ENCODE measurements at regions not wholly inside any gene's neighbourhood (a gene's known extent, or its start where the extent isn't known, plus 50 kb on each side); places are given as distances from the start of the nearest gene placed in this dataset.

DNA sequence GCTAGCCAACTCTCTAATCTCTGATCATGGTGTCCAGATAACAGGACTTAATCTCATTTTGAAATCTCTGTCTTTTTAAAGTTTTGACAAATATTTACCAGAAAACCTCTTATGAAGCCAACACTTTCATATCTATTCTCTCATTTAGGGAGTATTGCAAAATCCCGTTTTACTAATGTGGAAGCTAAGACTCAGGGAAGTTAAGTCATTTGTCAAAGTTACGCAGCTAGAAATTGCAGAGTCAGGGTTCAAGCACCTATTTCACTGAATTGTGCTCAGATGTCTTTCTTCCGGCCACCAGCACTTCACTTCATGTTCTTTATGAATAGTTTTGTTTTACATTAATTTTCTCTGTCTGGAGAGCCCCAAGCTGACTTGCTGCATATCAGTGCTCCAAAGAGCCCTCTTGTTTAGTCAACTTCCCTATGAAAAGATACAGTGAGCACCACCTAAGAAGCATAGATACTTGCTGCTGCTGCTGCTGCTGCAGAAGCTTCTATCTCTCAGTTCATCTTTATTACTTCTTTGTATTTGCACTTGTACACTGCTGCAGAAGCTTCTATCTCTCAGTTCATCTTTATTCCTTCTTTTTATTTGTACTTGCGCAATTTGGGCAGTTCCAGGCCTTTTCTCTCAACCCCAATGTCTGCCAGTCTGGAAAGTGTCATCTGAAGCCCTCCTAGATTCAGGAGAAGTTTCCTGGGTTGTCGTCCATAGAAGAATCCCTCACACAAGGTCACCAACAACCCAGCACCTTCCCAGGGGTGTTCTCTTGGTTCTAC is 329.7 kb downstream of the MAFB start:
- DNase-seq = no peak

DNA sequence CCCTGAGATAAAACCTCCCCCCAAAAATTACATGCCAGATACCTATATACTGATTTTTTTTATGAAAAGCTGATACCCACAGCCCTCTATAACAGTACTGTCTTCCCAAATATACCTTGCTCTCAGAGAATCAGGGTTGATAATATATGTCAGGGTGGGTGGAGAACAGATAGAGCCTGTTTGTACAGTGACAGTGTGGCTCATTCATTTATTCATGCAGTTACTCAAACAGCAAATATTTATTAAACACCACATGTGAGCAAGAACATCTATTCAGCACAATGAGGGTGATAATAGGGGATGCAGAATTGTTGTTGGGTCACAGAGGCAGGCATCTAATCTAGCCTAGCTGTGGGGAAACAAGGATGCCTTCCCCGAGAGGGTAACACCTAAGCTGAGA is 334.2 kb downstream of the MAFB start:
- no peak for DNase-seq

DNA sequence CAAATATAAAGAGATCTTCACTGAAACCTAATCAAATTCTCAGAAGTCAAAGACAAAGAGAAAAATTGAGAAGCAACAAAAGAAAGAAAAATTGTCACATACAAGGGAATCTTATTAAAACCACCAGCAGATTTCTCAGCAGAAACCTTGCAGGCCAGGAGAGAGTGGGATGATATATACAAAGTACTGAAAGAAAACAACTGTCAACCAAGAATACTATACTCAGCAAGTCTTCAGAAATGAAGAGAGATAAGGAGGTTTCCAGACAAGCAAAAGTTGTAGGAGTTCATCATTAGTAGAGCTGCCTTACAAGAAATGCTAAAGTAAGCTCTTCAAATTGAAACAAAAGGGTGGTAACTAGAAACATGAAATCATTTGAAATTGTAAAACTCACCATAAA is 345.6 kb downstream of the MAFB start:
- no peak for DNase-seq

DNA sequence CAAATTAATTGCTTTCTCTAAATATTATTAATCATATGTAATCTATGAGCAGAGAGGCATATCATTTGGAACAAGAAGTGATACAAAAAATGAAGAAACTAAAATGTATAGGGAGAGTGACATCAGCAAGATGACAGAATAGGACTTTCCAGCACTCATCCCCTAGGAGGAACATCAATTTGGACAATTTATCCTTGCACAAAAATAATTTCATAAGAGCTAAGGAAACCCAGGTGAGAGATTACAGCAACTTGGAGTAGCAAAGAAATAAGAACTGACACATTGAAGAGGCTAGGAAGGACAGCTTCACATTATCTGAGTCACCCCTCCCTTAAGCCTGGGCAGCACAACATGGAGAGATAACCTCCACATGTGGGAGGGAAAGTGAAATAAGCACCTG is 347.5 kb downstream of the MAFB start:
- no peak for DNase-seq

DNA sequence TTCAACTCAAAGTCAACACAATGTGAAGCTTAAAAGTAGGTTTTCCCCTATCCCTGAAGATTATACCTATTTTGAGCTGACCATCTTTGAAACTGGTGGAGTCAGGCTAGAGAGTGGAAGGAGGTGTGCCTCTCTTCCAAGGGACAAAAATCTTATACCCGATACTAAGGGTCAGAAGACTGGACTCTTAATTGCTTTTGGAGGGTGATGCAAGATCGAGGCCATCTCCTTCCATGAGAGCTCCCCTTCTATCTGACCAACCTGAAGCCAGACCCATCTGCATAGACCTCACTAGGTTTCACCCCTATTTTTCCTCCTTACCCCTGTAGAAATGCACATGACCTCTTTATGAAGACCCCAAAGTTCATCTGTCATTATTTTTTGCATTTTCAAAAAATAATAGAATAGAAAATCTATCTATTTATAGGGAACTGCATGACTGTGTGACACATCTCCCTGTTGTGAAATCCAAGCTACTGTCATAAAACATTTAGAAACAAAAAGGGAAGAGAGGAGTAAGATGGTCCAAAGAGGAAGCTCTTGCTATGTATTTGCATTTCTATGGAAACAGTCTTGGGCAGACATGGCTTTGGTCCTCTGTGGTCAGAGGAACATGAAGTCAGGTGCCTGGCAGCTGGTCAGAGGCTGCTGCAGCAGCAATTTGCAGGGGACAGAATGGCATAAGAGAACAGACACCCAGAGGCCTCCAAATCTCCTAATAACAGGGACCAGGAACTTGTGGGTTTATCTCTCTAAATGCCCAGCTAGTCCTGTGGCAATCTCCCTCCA is 349.2 kb downstream of the MAFB start:
- no peak for DNase-seq

DNA sequence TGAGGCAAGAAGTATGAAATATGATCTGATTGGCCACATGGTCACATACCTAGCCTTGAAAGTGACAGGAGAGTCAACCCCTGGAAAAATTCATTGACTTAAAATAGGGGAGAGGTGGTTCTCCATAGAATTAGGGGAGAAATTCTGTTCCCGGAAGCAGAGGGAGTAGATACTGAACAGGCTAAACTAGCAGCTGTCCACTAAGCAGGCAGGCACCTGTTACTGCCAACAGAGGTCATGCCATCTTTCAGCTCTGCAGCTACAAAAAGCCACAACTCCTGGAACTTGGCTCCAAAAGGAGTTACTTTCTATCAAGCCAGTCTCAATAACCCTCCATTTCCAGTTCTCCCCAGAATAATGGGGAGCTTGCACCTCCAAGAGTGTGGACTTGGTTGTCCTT is 352.5 kb downstream of the MAFB start:
- no peak for DNase-seq

DNA sequence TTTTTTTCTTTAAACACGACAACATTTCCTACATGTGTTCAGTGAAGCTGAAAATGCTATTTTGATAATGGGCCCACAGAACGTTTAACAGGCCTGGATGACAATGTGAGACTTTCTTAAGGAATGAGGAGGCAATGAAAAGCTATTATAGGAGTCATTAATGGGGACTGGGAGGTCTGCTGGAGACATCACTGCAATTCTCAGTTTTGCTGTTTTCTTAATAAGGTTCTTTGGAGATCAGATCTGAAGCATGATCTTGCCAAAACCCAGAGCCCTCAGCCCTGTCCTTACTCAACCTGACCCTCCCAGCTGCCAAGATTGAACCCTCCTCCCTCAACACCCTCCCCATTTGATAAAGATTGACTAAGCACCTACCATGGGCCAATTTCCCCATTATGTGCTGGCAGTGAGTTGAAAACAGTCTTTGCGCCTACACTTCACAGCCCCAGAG is 353.1 kb downstream of the MAFB start:
- DNase-seq = no peak

DNA sequence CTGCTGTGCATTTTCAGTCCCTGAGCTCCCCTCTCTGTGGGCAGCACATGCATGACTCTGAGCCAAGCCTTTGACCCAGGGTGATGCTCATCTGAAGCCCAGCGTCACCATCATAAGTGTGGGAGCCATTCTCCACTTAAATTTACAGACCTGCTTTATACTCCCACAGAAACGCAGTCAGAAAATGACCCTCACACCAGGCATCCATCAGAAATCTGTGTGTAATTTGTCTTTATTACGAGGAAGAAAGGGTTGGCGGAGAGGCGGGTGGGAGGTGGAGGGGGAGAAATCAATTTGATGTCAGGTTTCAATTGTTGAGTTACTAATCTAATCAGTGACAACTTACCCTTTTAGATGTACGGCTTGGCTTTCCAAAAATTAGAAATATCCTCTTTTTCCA is 353.6 kb downstream of the MAFB start:
- no peak for DNase-seq

DNA sequence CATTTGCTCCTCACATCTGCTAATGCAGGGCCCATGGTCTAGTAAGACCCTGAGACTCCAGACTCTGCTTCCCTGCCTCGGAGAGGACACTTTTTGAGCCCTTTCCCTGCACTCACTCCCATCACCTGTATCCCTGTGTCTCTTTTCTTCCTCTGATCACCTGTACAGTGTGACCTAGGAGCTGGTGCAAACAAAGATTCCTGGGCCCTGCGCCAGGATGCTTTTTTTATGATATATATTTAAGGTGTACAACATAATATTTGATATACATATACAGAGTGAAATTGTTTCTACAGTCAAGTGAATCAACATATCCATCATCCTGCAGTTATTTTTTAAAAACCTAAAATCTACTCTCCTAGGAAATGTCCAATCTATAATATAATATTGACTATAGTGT is 355.4 kb downstream of the MAFB start:
- DNase-seq = no peak

DNA sequence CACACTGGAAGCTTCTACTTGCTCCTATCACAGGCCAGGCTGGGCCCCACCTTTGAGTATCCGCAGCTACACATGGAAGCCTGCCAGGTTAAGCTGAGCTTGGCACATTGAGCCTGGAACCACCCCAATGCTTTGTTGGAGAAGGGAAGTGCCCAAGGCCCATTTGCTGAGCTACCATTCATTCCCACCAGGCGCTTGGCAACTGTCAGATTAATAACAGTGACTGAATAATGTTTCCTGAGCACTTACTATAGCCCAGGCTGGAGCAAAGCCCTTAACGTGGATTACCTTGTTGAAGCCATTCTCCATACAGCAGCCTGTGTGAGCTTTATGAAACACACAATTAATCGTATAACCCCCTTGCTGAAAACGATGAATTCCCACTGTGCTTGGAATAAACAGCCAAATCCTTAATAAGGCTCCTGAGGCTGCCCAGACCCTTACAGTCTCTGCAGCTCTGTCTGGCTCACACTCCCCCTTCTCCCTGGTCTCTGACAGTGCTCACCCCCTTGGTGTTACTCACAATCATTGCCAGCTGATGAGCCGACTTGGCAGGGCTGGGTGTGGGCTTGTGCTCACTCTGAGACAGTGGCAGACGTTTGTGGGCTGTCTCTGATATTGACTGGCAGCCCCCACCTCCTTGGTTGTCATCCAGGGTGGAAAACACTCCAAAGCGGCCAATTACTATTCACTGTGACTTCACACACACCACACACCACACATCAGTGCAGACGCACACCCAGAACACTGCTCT is 357.1 kb downstream of the MAFB start:
- DNase-seq = no peak

DNA sequence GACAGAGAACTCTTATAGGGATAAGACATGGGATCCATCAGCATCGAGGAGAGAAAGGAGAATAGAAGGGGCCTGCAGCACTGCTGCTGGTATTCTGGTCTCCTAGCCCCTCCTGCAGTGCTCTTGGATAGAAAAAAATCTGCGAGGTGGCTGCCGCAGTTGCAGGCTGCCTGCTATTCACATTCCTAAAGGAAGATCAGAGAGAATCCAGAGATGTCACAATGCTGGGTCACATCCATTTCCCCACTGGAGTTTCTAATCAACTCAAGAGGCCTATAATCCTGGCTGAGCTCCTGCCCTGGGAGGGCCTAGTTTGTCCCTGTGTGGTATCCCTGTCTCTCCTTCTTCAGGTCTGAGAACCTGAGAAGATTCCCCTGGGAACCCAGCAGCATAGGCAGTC is 357.8 kb downstream of the MAFB start:
- peak; percentile 60 for DNase-seq

DNA sequence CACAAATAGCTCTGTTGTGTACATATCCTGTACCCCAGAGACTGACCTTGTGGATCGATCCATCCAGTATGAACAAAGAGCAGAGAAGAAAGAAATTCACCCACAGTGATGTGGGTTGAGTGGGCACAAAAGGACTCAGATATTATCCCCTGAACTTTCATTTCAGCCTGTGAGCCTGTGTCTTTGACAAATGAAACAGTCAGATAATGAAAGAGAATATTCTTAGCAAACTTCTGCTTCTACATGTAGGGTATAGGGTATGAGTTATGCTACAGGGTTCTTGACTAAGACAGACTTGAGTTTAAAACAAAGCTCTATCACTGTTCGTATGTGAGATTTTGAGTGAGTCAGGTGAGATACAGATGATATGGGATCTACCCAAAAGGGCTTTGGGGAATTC is 359.7 kb downstream of the MAFB start:
- DNase-seq = no peak

DNA sequence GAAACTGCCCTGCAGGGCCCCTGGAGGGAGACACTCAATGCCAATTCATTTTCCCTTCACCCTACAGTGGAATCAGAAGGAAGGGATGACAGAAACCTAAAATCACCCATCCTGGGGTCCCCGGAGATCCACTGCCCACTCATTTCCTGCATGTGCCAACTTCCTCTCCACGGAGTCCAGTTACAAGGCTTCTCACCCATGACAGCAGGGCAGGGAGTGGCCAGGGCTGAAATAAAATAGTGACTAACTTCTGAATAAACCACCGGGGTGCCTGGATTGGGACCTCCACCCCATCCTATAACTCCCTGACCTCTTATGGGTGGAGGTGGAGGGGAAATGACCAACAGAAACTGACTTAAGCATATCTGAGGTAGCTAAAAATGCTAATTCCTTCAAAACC is 362.3 kb downstream of the MAFB start:
- DNase-seq = no peak

DNA sequence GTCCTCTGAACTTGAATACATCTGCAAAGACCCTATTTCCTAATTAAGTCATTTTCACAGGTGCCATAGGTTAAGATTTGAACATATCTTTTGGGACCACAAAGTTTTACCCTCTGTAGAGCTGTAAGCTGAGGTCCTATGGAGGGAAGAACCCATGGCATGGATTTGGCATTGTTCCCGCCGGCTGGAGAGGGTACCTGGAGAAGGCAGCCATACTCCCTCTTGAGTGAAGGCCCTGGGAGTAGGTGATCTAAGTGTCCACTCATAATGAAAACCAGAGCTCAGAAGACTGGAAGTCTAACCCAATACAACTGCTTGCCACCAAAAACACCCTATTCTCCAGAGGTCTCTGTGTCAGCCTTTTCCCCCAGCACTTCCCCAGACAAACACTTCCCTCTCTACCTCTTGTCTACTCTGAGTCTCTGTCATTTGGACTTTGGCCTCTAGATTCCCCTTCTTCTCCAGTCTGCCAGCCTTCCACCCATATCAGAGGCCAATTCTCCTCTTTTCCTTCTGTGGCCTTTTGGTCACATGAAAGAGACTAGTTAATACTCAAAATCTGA is 363.9 kb downstream of the MAFB start:
- DNase-seq = no peak

DNA sequence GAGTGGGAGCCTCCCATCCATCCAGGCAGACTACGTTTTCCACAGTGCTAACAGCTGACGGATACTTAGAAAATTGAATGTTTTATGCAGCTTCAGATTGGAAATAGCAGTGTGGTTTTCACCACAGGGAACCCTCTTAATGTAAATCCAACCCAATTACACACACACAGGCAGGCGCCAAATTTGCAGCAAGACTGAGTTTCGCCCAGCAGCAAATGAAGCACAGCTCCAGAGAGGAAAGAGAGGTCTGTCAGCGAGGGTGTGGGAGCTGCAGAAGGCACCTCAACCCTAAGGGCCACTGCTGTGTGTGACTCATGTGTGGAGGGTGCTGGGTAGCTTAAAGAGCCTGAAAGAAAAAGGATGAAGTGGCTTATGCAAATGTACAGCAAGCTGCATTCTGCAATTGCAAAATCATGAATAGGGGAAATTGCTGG is 365.7 kb downstream of the MAFB start:
- DNase-seq = no peak

DNA sequence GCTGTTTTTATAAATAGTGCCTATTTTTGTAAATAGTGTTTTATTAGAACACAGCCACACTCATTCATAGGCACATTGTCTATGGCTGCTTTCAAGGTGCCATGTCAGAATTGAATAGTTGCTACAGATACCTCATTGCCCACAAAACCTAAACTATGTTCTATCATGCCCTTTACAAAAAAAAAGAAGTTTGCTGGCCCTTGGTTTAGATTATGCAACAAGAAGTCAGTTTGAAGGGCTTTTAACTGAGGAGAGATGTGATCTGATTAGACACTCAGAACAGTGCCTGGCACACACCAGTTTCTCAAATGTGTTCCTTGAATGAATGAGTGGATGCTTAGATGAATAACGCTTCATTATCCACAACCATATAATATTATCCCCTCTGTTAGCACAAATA is 366.1 kb downstream of the MAFB start:
- no peak for DNase-seq

DNA sequence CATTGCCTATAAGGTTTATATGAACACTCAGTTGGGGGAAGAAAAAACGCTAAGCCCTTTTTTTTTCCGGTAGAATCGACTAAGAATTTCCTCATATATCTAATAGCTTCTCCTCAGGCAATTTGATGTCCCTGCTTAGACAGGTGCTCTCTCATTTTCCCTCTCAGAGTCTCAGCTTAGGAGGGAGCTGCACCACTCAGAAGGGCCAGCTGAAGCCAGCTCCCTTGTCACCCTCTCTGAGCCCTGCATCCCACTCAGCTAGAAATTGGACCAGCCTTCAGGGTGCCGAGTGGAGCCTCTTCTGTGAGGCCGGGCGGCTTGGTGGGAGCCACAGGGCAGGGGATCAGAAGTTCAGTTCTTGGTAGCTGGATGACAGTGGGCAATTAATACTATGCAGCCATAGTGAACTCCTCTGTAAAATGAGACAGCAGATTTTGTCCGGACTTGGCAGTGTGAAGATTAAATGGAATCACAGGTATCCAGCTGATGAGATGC is 368.5 kb downstream of the MAFB start:
- DNase-seq = no peak

DNA sequence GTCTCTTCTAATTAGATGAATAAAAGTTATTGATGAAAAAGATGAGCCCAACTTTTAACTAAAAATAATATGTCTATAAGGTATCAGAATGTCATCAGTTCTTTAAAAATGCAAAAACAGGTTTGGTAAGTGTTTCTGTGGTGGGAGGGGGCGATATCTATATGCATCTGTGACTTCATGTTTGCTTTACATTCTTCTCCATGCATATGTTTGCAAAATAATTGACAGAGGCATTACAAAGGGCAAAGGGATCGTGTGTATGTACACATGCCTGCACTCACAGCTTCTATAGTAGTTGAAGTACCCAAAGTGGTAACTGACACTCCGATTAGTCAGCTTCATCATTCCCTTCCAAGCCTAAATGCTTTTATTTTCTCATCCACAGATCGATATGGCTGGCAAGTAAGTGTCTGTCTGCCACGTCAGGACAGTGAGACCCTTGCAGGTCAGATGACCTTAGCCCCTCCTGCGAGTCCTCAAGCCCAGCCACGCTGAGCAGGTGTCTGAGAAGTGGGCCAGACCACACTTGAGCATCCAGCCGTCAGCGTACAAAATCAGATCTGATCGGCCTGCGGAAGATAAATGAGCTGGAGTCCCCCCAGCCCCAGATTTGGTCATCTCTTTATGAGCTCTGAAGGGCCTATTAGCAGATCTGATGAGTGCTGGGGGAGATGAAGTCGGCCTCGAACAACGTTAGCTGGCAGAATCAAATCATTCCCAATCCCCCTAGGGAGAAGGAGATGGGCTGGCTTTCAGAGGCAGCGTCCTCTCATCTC is 369.1 kb downstream of the MAFB start:
- DNase-seq = no peak

DNA sequence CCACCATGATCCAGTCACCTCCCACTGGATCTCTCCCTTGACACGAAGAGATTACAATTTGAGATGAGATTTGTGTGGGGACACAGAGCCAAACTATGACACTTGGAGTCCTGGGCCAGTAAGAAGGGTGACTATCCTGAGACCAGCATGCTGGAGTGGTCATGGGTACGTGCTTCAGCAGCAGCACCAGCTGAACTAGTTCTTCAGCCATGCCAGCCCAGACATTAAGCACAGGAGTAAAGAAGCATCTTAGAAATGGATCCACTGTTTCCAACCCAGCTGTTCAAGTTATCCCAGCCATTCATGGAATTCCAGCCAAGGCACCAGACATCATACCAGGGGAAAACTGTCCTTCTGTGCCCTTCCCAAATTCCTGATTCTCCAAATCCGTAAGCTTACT is 370.0 kb downstream of the MAFB start:
- no peak for DNase-seq

DNA sequence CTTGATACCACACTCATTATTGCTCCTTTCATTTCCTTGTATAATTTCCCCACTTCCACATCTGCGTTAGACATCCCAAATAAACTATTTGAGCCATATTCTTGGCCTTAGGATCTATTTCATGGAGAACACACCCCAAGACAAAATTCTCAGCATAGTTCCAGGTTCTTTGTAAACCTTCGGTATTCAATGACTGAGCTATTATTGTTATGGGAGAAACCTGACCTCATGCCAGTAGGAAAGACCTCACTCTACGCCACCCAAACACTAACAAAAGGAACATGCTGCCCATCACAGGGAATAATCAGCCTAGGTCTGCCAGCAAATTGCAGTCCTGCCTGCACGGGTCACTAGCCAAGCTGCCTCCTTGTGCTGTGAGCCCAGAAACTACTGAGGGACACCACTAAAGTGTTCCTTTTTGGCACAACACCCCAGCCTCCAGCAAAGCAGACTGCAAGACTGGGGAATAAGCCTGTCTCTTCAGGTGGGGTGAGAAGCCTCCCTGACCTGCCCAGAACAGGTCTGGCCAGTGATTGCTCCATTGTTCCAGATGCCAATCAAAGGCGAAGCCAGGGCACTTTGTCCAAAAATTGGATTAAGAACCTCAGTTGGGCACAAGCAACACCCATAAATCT is 371.8 kb downstream of the MAFB start:
- no peak for DNase-seq

DNA sequence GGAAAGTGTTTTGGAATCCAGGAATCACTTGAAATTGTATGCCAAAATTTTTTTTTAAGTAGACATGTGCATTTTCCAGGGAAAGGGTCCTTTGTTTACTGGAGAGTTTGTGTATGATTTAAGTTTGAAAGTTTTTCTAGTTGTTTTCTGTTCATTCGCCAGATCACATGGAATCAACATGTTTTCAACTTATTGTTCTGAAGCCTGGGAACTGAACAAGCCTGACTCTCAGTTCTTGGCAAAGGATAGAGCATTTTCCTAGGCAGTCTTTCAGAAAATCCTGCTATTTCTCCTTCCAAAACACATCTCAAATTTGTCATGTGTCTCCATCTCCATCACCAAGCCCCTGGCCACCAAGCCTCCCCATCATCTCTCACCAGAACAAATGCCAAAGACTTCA is 374.8 kb downstream of the MAFB start:
- DNase-seq = no peak

DNA sequence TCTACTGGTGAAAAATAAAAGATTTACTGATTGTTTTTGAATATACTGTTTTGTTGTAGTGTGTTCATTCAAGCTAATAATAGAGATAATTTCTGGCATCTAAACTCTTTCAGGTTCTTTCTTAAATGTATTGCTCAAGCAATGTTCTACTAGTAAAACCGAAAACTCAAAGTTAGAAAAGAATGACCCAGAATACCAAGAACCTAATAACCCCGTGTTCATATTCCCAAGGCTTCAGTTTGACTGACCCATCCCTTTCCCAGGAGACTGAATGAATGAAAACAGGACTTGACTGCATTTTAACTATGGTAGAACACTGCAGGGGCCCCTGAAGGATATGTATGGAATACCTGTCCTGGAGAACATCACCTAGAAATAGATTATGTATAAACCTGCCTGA is 375.3 kb downstream of the MAFB start:
- DNase-seq = no peak
